ENCODE measurements at regions not wholly inside any gene's neighbourhood (a gene's known extent, or its start where the extent isn't known, plus 50 kb on each side); places are given as distances from the start of the nearest gene placed in this dataset.

GRCh38 chr3:20873235-20873634, 687.2 kb upstream of the SGO1 start:
- no peak for TF ChIP-seq CTCF (IDR thresholded peaks at IDR 0.05)
- TF ChIP-seq SIN3A (IDR thresholded peaks at IDR 0.05; ENCODE audit: borderline replicate concordance, insufficient read depth, low read depth, low read length): no peak
- TF ChIP-seq REST (IDR thresholded peaks at IDR 0.05; ENCODE audit: insufficient read depth in 1 of 2, low read depth in 2 of 2, low read length in 1 of 2): no peak

All from Panc1 (cell line).